ENCODE measurements at regions not wholly inside any gene's neighbourhood (a gene's known extent, or its start where the extent isn't known, plus 50 kb on each side); places are given as distances from the start of the nearest gene placed in this dataset.

GRCh38 chr17:34412965-34413441, 50.0 kb upstream of the CCL1 start (continued):
- no peak for TF ChIP-seq DEAF1 (CRISPR knock-in tag; IDR thresholded peaks at IDR 0.05)
- TF ChIP-seq ZNF449 (CRISPR knock-in tag; IDR thresholded peaks at IDR 0.05), result no peak
- no peak for TF ChIP-seq ARID3B (CRISPR knock-in tag; IDR thresholded peaks at IDR 0.05; ENCODE audit: borderline replicate concordance)
- TF ChIP-seq BRD9 (IDR thresholded peaks at IDR 0.05; ENCODE audit: low read depth, partially characterized antibody), result no peak
- no peak for TF ChIP-seq TCF15 (CRISPR knock-in tag; IDR thresholded peaks at IDR 0.05)
- TF ChIP-seq HDAC1 (IDR thresholded peaks at IDR 0.05), result 0 out of 4 replicates have a peak, but pooled peaks of 1 of the 2 experiments have one; percentile 18
- TF ChIP-seq EP400 (IDR thresholded peaks at IDR 0.05), result peak; percentile 34; the same call in 1 of the 2 replicates
- no peak for TF ChIP-seq FOXP4 (CRISPR knock-in tag; IDR thresholded peaks at IDR 0.05; ENCODE audit: borderline replicate concordance)
- TF ChIP-seq ZEB2 (IDR thresholded peaks at IDR 0.05), result no peak
- TF ChIP-seq SREBF1 (IDR thresholded peaks at IDR 0.05; ENCODE audit: borderline replicate concordance, low read depth, low read length), result no peak
- no peak for TF ChIP-seq PCBP2 (IDR thresholded peaks at IDR 0.05; ENCODE audit: low read depth, low read length, poor library complexity, severe bottlenecking)
- no peak for TF ChIP-seq PTBP1 (IDR thresholded peaks at IDR 0.05; ENCODE audit: low read depth, low read length)
- TF ChIP-seq ZNF57 (CRISPR knock-in tag; IDR thresholded peaks at IDR 0.05), result no peak
- TF ChIP-seq POLR3G (IDR thresholded peaks at IDR 0.05; ENCODE audit: extremely low read depth, insufficient read length, insufficient replicate concordance), result no peak
- TF ChIP-seq RFX5 (IDR thresholded peaks at IDR 0.05; ENCODE audit: low read depth, low read length), result no peak
- no peak for TF ChIP-seq MEF2A (IDR thresholded peaks at IDR 0.05; ENCODE audit: control insufficient read depth, low read depth, low read length)
- no peak for TF ChIP-seq SAFB (IDR thresholded peaks at IDR 0.05; ENCODE audit: borderline replicate concordance, low read depth, low read length)
- no peak for TF ChIP-seq ZNF280A (IDR thresholded peaks at IDR 0.05; ENCODE audit: low read depth, partially characterized antibody)
- no peak for TF ChIP-seq KLF13 (tag; IDR thresholded peaks at IDR 0.05; ENCODE audit: borderline replicate concordance, low read depth)
- no peak for TF ChIP-seq NUFIP1 (IDR thresholded peaks at IDR 0.05; ENCODE audit: partially characterized antibody)
